GM18861 (cell line): ENCODE measurements at regions not wholly inside any gene's neighbourhood (a gene's known extent, or its start where the extent isn't known, plus 50 kb on each side); places are given as distances from the start of the nearest gene placed in this dataset.
A peak's percentile ranks its signal among the peaks of the same experiment; 100 is the strongest.

Experiments
- ATAC-seq: cut with Tn5 transposase; IDR thresholded peaks from one replicate; pipeline ENCODE4 v1.9.1; 2021; ENCODE audit not compliant: unreplicated experiment

DNA sequence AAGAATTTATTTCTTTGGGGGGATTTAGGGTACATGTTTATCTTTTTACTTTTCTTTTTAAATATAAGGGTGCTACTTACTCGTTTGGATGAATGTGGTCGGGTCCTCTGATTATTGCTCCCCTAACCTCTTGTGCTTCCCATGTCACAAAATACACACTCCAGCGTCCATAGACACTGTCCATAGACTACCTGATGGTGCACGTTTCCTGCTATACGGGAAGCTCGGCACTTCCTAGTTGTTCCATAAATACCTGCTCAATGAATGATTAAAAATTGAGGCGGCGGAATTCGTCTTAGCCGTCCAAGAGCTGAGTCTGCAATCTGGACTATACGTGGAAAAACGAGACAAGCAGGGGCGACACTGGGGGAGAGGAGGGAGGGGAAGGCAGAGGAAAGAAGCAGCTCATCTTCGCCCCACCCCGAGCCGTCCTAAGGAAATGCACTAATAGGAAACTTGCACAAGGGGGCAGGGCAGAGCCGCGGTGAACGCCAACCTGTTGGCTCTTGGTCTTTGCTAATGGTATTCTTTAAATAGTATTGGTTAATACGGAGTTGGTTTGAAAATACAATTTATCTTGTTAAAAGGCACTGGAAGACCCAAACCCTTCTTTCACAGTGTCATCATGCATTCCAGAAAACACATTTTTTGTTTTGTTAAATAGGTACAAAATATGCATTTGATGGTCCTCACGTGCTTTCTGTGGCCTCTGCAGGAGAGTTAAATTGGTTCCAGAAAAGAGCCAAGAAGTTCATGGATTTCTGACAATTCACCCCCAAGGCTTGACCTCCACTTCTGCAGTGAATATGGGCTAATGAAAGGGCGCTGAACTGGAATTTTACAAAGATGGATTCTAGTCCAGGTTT, 73.0 kb upstream of the KCTD1 start:
- peak; percentile 86 for ATAC-seq

DNA sequence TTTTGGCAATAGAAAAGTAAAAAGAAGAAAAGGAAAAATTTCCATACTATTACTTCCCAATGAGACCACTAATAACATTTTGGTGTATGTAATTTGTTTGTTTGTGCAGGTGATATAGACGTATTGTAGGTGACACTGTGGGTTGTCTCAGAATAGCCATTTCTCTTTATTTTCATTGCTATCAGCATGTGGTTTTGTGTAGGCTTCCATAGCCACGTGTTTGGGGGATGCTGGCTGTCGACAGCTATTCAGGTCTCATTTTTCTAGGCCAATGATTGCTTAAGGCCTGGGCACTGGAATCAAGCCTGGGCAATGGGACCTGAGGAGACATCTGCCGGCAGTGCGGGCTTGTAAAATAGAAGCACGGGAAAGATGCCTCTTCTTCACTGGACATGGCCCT, 71.0 kb upstream of the KCTD1 start:
- ATAC-seq: no peak

DNA sequence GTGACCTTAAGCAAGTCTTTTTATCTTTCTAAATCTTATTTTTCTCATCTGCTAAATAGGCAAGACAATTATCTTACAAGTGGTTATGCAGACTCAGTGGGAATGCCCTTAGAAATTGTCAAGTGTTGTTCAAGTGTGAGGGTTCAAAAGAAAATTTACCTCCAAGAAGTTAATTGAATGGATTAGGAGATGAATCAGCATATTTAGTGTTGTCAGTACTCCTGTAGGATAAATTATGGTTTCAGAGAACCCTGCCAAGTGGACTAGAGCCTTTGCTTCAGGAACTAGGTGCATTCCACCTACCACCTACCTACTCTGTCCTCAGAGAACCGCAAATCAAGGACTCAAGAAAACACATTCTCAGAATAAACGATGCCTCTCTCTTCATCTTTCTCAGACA, 69.8 kb upstream of the KCTD1 start:
- ATAC-seq: no peak

DNA sequence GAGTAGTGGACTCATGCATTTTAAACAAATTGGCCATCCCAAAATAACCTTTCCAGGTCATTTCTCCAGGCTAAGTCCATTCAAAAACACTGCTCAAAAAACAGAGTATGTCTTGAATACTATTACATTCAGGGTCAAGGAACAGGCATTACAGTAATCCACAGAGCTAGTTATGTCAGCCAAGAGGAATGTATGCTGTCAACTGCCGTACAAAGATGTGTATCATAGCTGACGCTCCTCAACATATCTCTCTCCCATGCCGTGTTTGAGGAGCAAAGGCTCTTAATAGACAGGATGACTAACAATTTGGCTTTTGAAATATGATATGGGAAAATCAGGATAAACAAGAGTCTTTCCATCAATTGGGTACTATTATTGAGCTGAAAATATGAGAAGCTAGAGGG, 68.8 kb upstream of the KCTD1 start:
- no peak for ATAC-seq

DNA sequence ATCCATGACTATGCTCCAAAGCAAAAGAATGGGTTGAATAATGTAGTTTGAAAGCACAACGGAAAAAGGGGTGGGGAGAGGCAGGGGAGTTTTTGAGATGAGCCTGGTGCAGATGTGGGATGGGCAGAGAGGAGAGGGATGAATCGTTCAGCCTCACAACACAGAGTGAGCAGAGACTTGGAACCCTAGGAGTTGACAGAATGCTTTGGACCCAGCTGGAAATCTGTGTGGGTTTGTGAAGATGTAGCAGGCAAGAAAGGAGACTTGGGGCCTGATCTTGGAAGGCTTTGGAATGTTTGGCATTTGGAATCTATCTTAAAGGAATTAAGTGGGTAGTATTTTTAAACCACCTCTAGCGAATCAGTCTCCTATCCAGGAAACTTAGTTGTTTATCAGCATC, 66.0 kb upstream of the KCTD1 start:
- ATAC-seq: no peak
